NAMALWA (cell line): ENCODE measurements at regions not wholly inside any gene's neighbourhood (a gene's known extent, or its start where the extent isn't known, plus 50 kb on each side); places are given as distances from the start of the nearest gene placed in this dataset.
A peak's percentile ranks its signal among the peaks of the same experiment; 100 is the strongest.
"Not testable (repeated sequence)": the region's sequence is repeated elsewhere in the genome, so short reads cannot be mapped to it uniquely, and the experiment has no call there.

Experiments
- DNase-seq: peaks from one replicate; pipeline ENCODE4 v3.0.0-alpha.2; 2015; ENCODE audit warnings: low spot score

DNA sequence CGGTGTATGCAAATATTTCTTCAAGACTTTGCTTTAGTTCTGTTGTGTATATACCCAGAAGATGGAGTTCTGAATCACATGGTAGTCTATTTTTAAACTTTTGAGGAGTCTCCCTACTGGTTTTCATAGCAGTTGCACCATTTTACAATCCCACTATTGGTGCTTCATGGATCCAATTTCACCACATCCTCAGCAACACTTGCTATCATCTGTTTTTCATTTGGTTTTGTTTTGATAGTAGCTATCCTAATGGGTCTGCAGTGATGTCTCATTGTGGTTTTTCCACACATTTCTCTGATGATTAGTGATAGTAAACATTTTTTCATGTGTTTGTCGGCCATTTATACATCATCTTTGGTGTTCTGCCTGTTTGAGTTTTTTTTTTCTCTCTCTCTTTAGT lies 1339.3 kb downstream of the EFNA5 start:
- DNase-seq: no peak

DNA sequence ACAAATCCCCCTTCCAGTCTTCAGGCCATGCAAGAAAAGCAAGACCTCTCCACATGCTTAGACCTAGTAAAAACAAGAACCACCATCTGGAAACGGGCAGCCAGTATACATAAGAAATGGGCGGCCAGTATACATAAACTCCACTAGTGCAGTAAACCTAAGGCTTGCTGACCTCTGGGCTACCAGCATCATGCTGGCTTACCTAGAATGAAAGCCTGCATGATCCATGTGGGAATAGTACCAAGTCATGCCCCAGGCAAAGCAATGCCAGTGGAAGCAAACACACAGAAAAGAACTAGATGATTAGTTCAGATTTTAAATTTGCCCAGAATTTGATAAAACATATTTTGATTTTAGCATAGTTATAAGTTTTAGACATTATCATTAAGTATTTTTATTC lies 1346.4 kb downstream of the EFNA5 start:
- no peak for DNase-seq

DNA sequence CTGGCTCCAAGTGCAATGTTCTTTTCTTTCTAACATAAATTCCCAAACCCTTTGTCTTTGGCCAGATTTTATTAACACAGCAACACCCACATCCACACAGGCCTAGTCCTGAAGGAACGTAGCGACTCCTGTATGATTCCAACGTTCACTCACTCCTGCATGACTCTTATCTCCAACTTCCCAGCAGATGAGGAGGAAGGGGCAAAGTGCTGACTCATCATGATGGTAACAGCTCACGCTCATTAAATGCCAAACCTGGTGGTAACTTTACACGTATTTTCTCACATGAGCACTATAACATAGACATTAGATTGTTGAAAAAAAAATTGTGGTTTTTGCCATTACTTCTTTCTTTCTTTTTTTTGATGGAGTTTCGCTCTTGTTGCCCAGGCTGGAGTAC lies 1349.5 kb downstream of the EFNA5 start:
- no peak for DNase-seq

DNA sequence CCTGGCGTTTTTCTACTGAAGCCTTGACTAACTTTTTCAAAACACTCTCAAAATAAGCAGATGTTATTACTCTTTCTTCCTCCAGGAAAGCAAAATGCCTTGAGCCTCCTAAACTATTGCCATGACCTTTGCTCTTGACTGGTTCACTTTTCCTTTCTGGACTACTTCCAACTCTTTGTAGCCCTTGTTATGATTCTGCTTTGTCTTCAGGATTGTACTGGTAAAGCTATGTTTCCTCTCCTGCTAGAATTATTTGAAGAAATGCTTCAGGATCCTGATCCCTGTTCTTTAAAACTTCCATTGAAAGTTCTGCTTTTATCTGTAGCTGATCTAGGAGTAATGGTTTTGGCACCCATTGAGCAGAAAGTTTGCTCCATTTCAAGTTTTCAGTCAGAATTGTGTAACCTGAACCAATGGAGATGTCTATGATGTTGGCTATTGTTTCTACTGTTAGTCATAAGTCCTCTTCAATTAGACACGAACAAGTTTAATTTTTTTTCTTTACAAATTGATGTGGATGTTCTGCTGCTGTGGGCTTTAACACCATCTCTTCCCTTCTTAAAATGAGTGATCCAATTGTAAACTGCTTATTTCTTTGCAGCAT lies 1356.4 kb downstream of the EFNA5 start:
- DNase-seq: no peak

DNA sequence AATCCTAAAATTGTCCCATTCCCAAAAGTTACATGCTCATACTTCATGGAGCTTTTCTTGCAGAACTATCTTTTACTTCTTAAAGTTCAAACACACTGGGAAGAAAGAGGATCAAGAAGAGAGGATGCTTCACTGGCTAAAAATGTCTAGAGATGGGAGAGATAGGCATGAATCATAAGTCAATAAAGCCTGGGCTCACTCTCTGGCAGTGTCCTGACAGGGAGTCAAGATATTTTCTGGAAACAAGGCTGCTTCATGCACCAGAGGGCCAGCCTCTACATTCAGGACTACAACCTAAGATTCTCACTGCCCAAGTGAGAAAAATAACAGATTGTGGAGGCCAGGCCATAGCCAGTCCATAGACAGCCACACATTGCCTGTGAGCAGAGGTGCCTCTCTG lies 1358.4 kb downstream of the EFNA5 start:
- DNase-seq: no peak

DNA sequence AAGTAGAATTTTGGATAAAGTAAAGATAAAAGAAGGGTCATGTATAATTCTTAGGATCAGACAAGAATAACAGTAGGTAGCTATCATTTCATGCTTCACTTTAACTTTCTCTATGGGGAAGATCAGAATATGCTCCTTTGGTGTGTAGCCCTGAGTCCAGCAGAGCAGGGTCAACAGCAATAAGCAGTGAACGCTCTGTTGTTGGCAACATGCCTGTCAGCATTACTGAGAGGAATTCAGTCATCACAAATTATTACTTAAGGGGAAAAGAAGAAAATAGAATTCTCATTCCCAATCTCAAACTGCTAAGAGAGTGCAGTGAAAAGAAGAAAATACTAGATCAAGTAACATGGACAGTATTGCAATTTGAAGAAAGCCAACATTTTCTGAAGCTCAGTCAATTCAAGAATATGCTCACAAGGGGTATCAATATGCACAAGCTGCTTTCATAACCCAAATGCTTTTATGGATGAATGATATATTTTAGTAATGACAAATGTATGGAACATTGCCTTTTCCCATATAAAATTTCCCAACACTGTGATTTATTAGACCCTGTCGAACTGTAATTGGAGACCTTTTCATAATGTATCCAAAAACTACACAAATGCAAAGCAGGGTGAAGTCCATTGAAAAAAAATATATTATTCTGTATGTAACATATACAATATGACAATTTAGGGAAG lies 1359.4 kb downstream of the EFNA5 start:
- no peak for DNase-seq

DNA sequence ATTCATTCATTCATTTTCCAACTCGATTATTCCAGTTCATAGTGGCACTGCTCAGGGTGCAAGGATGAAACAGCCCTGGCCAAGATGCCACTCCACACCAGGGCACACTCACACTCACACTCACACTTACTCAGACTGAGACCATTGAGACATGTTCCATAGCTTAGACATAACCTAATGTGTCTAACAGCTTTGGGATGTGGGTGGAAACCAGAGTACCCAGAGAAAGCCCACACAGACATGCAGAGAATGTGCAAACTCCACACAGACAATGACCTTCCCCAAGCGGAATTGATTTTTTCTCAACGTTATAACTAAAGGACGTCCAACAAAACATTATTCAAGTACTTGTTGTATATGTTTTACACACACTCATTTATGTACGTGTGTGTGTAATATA lies 1363.5 kb downstream of the EFNA5 start:
- DNase-seq: no peak

DNA sequence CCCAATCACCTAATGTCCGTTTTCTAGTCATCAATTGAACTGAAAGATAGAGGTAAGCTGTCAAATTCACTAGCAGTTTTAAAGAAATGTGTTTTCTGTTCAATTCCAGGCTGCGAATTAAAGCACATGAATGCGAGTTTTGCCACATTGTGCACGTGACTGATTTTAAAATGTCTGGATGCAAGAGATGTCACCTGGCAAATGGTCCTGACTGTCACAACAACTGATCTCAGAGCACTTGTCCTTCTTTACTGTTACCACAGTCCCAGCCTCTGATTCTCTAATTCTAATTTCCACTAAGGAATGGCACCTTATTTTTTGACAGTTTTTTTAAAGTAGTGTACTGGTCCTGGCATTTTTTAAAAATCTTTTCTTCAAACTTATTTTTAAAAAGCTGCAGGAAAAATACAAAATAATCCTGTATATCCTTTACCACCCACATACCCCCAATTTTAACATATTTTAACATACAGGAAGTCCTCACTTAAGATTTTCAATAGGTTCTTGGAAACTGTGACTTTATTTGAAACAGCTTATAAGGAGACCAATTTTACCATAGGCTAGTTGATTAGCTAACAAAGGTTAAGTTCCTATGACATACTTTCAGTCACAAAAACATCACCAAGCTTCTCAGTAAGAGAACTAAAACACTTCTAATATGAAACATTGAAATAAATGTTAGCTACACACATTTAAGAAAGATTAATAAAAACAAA lies 1364.3 kb downstream of the EFNA5 start:
- DNase-seq: no peak

DNA sequence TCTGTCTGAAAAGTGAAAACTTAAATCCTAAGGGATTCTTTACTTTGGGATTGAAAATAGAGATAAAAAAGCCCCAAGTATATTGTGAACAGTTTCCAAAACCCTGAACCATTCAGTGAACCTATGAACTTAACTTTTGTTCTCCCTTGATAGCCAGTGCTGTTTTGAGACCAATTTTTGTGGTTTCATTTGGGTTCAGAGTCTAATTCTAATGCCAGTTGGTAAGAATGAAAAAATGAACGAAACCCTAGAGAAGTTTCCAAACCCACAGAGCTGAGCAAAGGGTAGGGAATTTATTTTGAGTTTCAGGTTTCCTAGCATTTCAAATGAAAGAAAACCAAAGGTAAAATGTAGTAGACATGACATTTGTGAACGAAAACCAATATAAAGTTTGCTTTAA lies 1366.8 kb downstream of the EFNA5 start:
- DNase-seq: no peak

DNA sequence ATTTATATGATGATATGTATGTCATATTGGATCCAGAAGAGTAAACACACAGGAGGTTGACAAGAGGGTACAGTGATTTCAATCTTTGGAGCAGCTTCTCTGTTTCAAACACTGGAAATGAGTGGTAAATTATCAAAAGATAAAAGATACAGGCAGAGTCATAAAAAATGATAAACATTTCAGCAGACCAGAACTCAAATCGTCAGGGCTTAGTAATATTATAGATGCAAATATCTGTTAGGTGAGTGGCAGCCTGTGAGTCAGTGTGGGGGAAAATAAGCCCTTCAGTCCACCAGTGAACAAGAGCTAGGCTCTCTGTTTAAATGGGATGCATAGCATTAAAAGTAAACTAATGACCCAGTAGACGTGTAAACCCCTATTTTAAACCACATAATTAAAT lies 1378.1 kb downstream of the EFNA5 start:
- DNase-seq: no peak

DNA sequence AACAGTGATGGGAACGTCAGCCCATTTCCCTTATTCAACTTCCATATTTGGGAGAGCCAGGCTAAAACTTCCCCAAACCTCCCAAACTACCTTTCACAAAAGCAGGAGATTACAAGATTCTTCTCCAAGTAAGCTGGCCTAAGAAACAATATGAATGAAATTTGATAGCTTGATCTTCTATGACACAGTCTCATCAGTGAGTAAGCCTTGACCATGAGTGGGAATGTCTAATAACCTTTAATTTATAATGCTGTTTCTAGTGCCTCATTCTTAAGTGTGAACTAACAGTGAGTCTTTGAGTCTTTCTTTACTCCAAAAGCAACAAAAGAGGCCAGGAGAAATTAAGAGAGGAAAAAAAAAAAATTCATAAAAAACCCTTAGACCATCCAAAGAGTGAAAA lies 1379.9 kb downstream of the EFNA5 start:
- no peak for DNase-seq

DNA sequence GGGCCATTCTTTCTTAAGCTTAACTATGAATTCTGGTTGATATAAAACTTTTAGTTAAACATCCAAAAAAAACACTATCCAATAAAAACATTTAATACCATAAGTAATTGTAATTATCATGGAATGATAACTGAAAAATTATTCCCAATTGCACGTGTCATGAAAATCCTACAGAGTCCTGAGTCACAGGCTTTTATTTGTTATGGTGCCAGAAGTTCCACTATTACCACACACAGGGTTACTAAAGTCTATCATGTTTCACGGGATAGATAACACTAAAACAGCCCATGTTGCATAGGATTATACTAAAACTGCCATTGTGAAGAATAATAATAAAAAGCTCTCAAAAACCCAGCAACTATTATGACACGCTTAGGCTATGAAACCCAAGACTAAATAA lies 1381.8 kb downstream of the EFNA5 start:
- DNase-seq: no peak

DNA sequence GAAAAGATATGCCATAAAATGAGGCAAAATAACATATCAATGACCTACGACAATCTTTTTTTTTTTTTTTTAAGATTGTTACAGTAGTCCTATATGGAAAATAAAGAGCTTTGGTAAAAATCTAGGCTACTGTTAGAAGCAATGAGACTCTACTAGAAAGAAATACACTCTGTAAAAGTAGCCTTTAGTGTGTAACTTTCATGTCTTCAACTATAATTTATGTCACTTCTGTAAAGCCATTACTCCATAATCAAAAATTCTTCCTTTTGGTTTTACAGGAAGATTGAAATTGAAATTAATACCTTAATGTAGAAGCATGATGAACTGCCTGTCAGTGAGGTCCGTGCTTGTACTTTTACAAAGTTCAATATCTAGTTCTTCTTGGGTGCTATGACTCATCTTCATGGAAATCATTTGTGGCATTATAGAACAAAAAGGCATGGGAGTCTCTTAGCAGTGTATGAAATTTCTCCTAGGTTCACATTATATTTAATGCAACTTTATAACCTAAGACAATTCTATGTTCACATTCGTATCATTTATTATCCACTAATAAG lies 1393.1 kb downstream of the EFNA5 start:
- DNase-seq: no peak

DNA sequence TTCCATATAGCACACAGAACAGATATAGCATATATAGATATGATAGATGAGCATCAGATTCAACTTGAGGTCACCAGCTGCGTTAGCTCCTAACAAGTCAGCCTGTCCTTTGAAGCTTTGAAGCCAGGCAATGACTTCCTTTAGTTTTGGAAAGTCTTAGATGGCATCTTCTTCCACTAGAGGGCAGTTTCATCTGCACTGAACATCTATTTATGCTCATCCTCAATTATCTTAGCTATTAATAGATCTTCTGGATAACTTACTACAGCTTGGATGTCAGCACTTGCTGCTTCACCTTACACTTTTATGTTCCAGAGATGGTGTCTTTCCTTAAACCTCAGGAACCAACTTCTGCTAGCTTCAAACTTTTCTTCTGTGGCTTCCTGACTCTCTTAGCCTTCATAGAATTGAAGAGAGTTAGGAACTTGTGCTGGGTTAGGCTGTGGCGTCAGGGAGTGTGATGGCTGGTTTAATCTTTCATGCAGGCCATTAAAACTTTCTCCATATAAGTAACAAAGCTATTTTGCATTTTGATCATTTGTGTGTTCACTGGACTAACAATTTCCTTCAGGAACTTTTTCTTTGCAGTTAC lies 1401.4 kb downstream of the EFNA5 start:
- DNase-seq: peak; percentile 52

DNA sequence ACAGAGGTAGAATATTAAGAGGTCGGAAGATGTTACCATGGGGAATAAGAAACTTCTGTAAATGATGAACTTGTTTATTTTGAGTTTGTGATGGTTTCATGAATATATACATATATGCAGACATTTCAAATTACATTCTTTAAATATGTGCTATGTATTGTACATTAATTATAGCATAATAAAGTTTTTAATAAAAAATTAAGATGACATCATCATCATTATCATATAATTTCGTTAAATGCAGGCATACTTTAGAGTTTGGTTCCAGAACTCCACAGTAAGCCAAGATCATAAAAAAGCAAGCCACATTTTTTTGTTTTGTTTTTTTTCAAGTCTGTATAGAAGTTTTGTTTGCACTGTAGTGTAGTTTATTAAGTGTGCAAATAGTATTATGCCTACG lies 1403.5 kb downstream of the EFNA5 start:
- DNase-seq: no peak

DNA sequence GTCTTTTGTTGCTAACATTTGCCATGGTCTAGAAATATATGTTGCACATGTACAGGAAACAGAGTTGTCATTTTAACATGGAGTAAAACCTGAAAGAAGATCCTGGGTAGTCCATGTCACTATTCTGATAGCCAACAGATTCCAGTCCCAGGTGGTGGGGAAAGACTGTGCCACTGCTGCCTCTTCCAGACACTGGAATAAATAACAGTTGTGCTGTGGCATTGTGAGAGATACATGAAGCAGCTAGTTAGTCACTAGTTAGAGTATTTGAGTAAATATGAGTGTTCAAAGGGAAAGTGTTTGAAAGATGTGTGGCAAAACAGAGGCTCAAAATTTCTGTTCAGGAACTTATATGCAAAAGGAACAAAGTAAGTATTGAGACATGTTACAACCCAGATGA lies 1408.3 kb downstream of the EFNA5 start:
- no peak for DNase-seq

DNA sequence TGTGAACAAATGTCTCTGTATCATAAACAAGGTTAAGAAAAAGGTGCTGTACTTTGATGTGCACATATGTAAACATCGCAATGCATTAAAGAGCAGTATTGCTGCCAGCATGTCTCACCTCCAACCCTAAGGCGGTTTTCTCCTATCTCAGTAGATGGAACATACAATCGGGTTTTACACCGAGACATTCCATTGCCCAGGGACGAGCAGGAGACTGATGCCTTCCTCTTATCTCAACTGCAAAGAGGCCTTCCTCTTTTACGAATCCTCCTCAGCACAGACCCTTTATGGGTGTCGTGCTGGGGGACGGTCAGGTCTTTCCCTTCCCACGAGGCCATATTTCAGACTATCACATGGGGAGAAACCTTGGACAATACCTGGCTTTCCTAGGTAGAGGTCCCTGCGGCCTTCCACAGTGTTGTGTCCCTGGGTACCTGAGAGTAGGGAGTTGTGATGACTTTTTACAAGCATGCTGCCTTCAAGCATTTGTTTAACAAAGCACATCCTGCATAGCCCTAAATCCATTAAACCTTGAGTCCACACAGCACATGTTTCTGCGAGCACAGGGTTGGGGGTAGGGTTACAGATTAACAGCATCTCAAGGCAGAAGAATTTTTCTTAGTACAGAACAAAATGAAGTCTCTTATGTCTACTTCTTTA lies 1411.2 kb downstream of the EFNA5 start:
- DNase-seq: not testable (repeated sequence)

DNA sequence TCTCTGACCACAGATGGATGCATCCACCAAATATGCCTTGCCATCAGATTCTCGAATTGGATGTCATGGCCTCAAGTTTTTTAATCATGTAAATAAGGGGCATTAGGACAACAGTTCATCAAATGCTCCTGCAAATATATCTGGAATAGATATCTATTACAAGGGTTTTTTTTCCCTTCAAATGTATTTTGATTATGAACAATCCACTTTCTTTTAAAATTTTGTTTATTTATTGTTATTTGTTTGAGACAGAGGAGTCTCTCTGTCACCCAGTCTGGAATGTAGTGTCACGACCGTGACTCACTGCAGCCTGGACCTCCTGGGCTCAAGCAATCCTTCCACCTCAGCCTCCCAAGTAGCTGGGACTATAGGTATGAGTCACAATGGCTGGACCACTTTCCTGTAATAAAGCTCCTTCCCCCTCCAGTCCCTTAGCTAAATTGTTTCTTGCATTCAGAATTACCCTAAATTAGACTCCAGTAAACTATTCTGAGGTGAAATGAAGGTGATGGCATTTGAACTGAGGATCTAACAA lies 1412.1 kb downstream of the EFNA5 start:
- no peak for DNase-seq

DNA sequence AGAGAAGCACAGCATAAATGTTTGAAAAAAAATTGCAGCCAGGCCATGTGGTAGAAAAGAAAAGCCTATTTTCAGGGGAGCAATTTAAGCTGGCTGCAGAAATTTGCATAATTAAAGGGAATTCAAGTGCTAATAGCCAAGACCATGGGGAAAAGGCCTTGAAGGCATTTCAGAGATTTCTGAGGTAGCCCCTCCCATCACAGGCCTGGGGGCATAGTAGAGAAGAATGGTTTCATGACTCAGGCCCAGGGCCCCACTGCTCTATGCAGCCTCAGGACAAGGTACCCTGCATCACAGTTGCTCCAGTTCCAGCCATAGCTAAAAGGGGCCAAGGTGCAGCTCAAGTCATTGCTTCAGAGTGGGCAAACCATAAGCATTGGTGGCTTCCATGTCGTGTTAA lies 1416.0 kb downstream of the EFNA5 start:
- DNase-seq: no peak

DNA sequence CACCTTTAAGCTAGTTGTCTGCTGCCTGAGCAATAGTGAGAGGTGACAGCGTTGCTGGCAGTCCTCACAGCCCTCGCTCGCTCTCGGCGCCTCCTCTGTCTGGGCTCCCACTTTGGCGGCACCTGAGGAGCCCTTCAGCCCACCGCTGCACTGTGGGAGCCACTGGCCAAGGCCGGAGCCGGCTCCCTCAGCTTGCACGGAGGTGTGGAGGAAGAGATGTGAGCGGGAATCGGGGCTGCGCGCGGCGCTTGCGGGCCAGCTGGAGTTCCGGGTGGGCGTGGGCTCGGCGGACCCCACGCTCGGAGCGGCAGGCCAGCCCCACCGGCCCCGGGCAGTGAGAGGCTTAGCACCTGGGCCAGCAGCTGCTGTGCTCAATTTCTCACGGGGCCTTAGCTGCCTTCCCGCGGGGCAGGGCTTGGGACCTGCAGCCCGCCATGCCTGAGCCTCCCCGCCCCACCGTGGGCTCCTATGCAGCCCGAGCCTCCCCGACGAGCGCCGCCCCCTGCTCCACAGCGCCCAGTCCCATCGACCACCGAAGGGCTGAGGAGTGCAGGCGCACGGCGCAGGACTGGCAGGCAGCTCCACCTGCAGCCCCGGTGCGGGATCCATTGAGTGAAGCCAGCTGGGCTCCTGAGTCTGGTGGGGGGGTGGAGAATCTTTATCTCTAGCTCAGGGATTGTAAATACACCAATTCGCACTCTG lies 1424.5 kb downstream of the EFNA5 start:
- not testable (repeated sequence) for DNase-seq

DNA sequence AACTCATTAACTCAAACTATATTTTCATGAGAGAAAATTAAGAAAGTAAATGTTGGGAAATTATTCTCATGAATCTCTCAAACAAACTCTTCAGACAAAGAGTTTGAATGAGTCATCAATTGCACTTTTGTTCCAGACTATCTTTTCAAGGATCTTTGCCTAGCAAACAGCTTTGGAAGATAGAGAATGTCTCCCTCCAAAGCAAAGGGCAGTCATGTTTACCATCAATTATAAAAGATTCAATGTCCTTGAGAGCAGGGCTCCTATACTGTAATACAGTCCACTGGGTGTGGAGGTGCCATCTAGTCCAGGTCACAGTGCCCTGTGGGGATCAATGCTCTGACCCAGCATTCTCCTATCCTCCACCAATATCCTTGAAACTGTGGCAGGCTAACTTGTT lies 1429.3 kb downstream of the EFNA5 start:
- no peak for DNase-seq
